HepG2 (cell line): ENCODE measurements at regions not wholly inside any gene's neighbourhood (a gene's known extent, or its start where the extent isn't known, plus 50 kb on each side); places are given as distances from the start of the nearest gene placed in this dataset.

Experiments
- ATAC-seq: fragments of 200-7000 bp; cut with Tn5 transposase; 3 replicates; pipeline ENCODE4 v1.9.1; 2020; ENCODE audit warnings: mild to moderate bottlenecking, moderate library complexity
- BruUV-seq: library from RNA; stranded (reverse); fragments of 400-500 nt; replicated peaks from 2 replicates; lab custom pipeline; 2021; lab: Mats Ljungman, UMichigan
- CTCF ChIA-PET: fragments of 300-600 bp; formaldehyde crosslinking; extraction: SDS; loops from one replicate; lab custom pipeline; 2021; ENCODE audit warnings: low total read pairs, inconsistent platforms, low intra/inter-chr PET ratio; lab: Yijun Ruan, JAX
- POLR2A ChIA-PET: fragments of 350-600 bp; sonication (Branson Sonifier 250); formaldehyde crosslinking; loops from one replicate; lab custom pipeline; 2020; ENCODE audit warnings: antibody characterized with exemption, inconsistent platforms; lab: Yijun Ruan, JAX
- DNase-seq: peaks from one replicate; pipeline ENCODE4 v3.0.0-alpha.2; 2015; ENCODE audit warnings: low spot score
- FAIRE-seq: peaks from 3 replicates; lab custom pipeline; 2011; peaks lifted over from hg19 to GRCh38; lab: Jason Lieb, UNC
- H2AFZ ChIP-seq: one replicate; pipeline ENCODE4 v1.6.1; 2011; ENCODE audit warnings: low read length, inconsistent platforms
- H3K27ac ChIP-seq: fragments of 300-600 bp; 3 replicates; pipeline ENCODE4 v1.8.0; 2011; ENCODE audit warnings: mixed run types, mild to moderate bottlenecking, mixed read lengths, low read length, inconsistent platforms; ENCODE audit not compliant: insufficient read depth; ENCODE audit errors: extremely low read length
- H3K27me3 ChIP-seq, 2 experiments: fragments of 200-600 bp in 1 of 2; 2 replicates in 1 of 2; 3 replicates in 1 of 2; pipeline versions ENCODE4 v1.6.0 to v1.8.0; 2011; ENCODE audit warnings: low read length in 2 of 2, mild to moderate bottlenecking in 2 of 2, moderate library complexity in 2 of 2, inconsistent platforms in 1 of 2; ENCODE audit not compliant: insufficient read depth in 2 of 2, control insufficient read depth in 1 of 2
- H3K36me3 ChIP-seq, 2 experiments: fragments of 200-600 bp in 1 of 2; replicated peaks in 1 of 2; 2 replicates in 1 of 2; 3 replicates in 1 of 2; pipeline versions ENCODE4 v1.5.1 to v1.8.0; 2011; ENCODE audit warnings: low read length in 2 of 2, inconsistent platforms in 1 of 2; ENCODE audit not compliant: insufficient read depth in 2 of 2, control insufficient read depth in 1 of 2
- H3K4me1 ChIP-seq: 2 replicates; pipeline ENCODE4 v1.5.1; 2012; ENCODE audit warnings: low read length, inconsistent platforms; ENCODE audit not compliant: insufficient read depth
- H3K4me2 ChIP-seq: 2 replicates; pipeline ENCODE4 v1.6.0; 2011; ENCODE audit warnings: low read depth, low read length, inconsistent platforms
- H3K4me3 ChIP-seq, 3 experiments: fragments of 200-600 bp in 1 of 3; sonication (generic), shearing (Covaris generic) in 1 of 3; replicated peaks in 1 of 3; 2 replicates each; pipeline ENCODE4 v1.5.1; 2011 to 2016; ENCODE audit warnings: low read length in 3 of 3, inconsistent platforms in 2 of 3, low read depth in 2 of 3, mild to moderate bottlenecking in 2 of 3, control low read depth in 1 of 3, mixed read lengths in 1 of 3; ENCODE audit not compliant: insufficient read depth in 1 of 3
- H3K79me2 ChIP-seq: one replicate; pipeline ENCODE4 v1.6.1; 2011; ENCODE audit warnings: low read length, inconsistent platforms; ENCODE audit not compliant: insufficient read depth
- H3K9ac ChIP-seq: 2 replicates; pipeline ENCODE4 v1.6.0; 2011; ENCODE audit warnings: mild to moderate bottlenecking, low read depth, low read length, inconsistent platforms; ENCODE audit not compliant: insufficient read depth
- H3K9me3 ChIP-seq: 2 replicates; pipeline ENCODE4 v1.5.1; 2012; ENCODE audit warnings: mild to moderate bottlenecking, low read length
- H4K20me1 ChIP-seq: 2 replicates; pipeline ENCODE4 v1.6.0; 2011; ENCODE audit warnings: inconsistent platforms, mild to moderate bottlenecking, low read length, moderate library complexity; ENCODE audit not compliant: insufficient read depth
- ATRX ChIP-seq: sonication (generic); formaldehyde crosslinking; IDR thresholded peaks from 2 replicates; pipeline ENCODE4 v1.4.0; 2020; ENCODE audit warnings: missing genetic modification reagents, borderline replicate concordance
- DMAP1 ChIP-seq: IDR thresholded peaks from 2 replicates; pipeline ENCODE4 v1.6.1; 2016
- NFRKB ChIP-seq: fragments of 450-650 bp; IDR thresholded peaks from 2 replicates; pipeline ENCODE4 v1.6.1; 2017
- NFYC ChIP-seq: IDR thresholded peaks from 2 replicates; pipeline ENCODE4 v1.6.1; 2016; ENCODE audit warnings: missing genetic modification reagents, missing compliant biosample characterization
- RBM22 ChIP-seq: fragments of 200-400 bp; formaldehyde crosslinking; optimal IDR thresholded peaks from 2 replicates; pipeline ENCODE3; 2017; ENCODE audit warnings: mild to moderate bottlenecking, low read length, moderate library complexity
- SMARCC2 ChIP-seq: fragments of 450-650 bp; IDR thresholded peaks from 2 replicates; pipeline ENCODE4 v1.6.1; 2017; ENCODE audit warnings: antibody characterized with exemption, mild to moderate bottlenecking
- SOX5 ChIP-seq: IDR thresholded peaks from 2 replicates; pipeline ENCODE4 v1.6.1; 2016; ENCODE audit warnings: borderline replicate concordance
- SYNCRIP ChIP-seq: fragments of 200-400 bp; formaldehyde crosslinking; IDR thresholded peaks from 2 replicates; pipeline ENCODE4 v1.6.1; 2018; ENCODE audit warnings: mild to moderate bottlenecking, low read depth, low read length; ENCODE audit not compliant: insufficient read depth
- TOE1 ChIP-seq: sonication (generic); formaldehyde crosslinking; IDR thresholded peaks from 2 replicates; pipeline ENCODE4 v1.4.0; 2020; ENCODE audit warnings: mild to moderate bottlenecking, missing genetic modification reagents
- ZNF549 ChIP-seq: sonication (generic); formaldehyde crosslinking; IDR thresholded peaks from 2 replicates; pipeline ENCODE4 v1.5.0; 2020; ENCODE audit warnings: missing genetic modification reagents
- whole genome bisulfite sequencing: methylation state at CpG from one replicate; pipeline ENCODE4 v1.1.6; 2017; ENCODE audit warnings: low lambda C conversion rate; 5-methylcytosine and 5-hydroxymethylcytosine counted together
- in situ Hi-C: cut with HindIII; loops from 2 replicates; pipeline ENCODE4 v1.10.0; 2017; ENCODE audit warnings: low pct_unique_long_range_greater_than_20kb; ENCODE audit not compliant: extremely low pct_ligation_motif_present
- intact Hi-C: fragments of 100-400 bp; cut with micrococcal nuclease; formaldehyde crosslinking; loops from one replicate; pipeline ENCODE4 v1.10.0; 2022; ENCODE audit not compliant: unreplicated experiment
- TF ChIP-seq, protein P1 (sequence below): sonication (generic); formaldehyde crosslinking; IDR thresholded peaks from 2 replicates; pipeline ENCODE4 v1.4.0; 2020; ENCODE audit warnings: mild to moderate bottlenecking, missing genetic modification reagents
- TF ChIP-seq, protein P2 (sequence below), 2 experiments: fragments of 450-650 bp in 1 of 2; sonication (generic) in 1 of 2; formaldehyde crosslinking; IDR thresholded peaks; 2 replicates each; pipeline versions ENCODE4 v1.5.0 to v1.8.0; 2020 to 2022; ENCODE audit warnings: mild to moderate bottlenecking in 1 of 2, missing genetic modification reagents in 1 of 2
- TF ChIP-seq, protein P3 (sequence below): sonication (generic); formaldehyde crosslinking; IDR thresholded peaks from 2 replicates; pipeline ENCODE4 v1.4.0; 2020; ENCODE audit warnings: mild to moderate bottlenecking, missing genetic modification reagents
- TF ChIP-seq, protein P4 (sequence below): sonication (generic); formaldehyde crosslinking; IDR thresholded peaks from 2 replicates; pipeline ENCODE4 v1.5.1; 2020; ENCODE audit warnings: missing genetic modification reagents, mild to moderate bottlenecking, borderline replicate concordance

- H2AFZ ChIP-seq: no peak overlapping the region
- in situ Hi-C loops (no loop called here), intact Hi-C loops (no loop called here)
- peak; percentile 65 for FAIRE-seq
- no peak overlapping the region for H3K4me3 ChIP-seq
- peak; percentile 62 for DNase-seq
- no peaks in the 10 kb centered on the region for H3K79me2 ChIP-seq
- no peak overlapping the region for H3K9ac ChIP-seq
- no peaks in the 10 kb centered on the region for H3K36me3 ChIP-seq
- peak; percentile 89 for ATAC-seq
- no peak overlapping the region for H3K4me2 ChIP-seq
- POLR2A ChIA-PET: no interaction called here
- H3K4me1 ChIP-seq: peaks cover 13% of the 10 kb centered on the region
- CTCF ChIA-PET: no interaction called here
- no TSS peak for BruUV-seq
- H3K27me3 ChIP-seq: no peaks in the 10 kb centered on the region; a peak in 1 of 5 replicates
- H3K9me3 ChIP-seq: peaks cover 7% of the 10 kb centered on the region; the same call in 1 of the 2 replicates
- 7% methylated on average over 6 of the region's 6 CpGs for WGBS
- H3K27ac ChIP-seq: no peak overlapping the region
- H4K20me1 ChIP-seq: no peaks in the 10 kb centered on the region
- TF ChIP-seq SYNCRIP: no peak
- TF ChIP-seq NFRKB: no peak
- TF ChIP-seq SMARCC2: no peak
- TF ChIP-seq SOX5 (CRISPR knock-in tag): no peak
- TF ChIP-seq TOE1 (CRISPR knock-in tag): no peak
- TF ChIP-seq, protein P1, sequence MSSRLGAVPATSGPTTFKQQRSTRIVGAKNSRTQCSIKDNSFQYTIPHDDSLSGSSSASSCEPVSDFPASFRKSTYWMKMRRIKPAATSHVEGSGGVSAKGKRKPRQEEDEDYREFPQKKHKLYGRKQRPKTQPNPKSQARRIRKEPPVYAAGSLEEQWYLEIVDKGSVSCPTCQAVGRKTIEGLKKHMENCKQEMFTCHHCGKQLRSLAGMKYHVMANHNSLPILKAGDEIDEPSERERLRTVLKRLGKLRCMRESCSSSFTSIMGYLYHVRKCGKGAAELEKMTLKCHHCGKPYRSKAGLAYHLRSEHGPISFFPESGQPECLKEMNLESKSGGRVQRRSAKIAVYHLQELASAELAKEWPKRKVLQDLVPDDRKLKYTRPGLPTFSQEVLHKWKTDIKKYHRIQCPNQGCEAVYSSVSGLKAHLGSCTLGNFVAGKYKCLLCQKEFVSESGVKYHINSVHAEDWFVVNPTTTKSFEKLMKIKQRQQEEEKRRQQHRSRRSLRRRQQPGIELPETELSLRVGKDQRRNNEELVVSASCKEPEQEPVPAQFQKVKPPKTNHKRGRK (CRISPR knock-in tag): no peak
- TF ChIP-seq, protein P2, sequence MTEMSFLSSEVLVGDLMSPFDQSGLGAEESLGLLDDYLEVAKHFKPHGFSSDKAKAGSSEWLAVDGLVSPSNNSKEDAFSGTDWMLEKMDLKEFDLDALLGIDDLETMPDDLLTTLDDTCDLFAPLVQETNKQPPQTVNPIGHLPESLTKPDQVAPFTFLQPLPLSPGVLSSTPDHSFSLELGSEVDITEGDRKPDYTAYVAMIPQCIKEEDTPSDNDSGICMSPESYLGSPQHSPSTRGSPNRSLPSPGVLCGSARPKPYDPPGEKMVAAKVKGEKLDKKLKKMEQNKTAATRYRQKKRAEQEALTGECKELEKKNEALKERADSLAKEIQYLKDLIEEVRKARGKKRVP (CRISPR knock-in tag; IDR thresholded peaks at IDR 0.05): no peak
- TF ChIP-seq, protein P3, sequence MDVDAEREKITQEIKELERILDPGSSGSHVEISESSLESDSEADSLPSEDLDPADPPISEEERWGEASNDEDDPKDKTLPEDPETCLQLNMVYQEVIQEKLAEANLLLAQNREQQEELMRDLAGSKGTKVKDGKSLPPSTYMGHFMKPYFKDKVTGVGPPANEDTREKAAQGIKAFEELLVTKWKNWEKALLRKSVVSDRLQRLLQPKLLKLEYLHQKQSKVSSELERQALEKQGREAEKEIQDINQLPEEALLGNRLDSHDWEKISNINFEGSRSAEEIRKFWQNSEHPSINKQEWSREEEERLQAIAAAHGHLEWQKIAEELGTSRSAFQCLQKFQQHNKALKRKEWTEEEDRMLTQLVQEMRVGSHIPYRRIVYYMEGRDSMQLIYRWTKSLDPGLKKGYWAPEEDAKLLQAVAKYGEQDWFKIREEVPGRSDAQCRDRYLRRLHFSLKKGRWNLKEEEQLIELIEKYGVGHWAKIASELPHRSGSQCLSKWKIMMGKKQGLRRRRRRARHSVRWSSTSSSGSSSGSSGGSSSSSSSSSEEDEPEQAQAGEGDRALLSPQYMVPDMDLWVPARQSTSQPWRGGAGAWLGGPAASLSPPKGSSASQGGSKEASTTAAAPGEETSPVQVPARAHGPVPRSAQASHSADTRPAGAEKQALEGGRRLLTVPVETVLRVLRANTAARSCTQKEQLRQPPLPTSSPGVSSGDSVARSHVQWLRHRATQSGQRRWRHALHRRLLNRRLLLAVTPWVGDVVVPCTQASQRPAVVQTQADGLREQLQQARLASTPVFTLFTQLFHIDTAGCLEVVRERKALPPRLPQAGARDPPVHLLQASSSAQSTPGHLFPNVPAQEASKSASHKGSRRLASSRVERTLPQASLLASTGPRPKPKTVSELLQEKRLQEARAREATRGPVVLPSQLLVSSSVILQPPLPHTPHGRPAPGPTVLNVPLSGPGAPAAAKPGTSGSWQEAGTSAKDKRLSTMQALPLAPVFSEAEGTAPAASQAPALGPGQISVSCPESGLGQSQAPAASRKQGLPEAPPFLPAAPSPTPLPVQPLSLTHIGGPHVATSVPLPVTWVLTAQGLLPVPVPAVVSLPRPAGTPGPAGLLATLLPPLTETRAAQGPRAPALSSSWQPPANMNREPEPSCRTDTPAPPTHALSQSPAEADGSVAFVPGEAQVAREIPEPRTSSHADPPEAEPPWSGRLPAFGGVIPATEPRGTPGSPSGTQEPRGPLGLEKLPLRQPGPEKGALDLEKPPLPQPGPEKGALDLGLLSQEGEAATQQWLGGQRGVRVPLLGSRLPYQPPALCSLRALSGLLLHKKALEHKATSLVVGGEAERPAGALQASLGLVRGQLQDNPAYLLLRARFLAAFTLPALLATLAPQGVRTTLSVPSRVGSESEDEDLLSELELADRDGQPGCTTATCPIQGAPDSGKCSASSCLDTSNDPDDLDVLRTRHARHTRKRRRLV: no peak
- TF ChIP-seq, protein P4, sequence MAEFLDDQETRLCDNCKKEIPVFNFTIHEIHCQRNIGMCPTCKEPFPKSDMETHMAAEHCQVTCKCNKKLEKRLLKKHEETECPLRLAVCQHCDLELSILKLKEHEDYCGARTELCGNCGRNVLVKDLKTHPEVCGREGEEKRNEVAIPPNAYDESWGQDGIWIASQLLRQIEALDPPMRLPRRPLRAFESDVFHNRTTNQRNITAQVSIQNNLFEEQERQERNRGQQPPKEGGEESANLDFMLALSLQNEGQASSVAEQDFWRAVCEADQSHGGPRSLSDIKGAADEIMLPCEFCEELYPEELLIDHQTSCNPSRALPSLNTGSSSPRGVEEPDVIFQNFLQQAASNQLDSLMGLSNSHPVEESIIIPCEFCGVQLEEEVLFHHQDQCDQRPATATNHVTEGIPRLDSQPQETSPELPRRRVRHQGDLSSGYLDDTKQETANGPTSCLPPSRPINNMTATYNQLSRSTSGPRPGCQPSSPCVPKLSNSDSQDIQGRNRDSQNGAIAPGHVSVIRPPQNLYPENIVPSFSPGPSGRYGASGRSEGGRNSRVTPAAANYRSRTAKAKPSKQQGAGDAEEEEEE (CRISPR knock-in tag): no peak
- TF ChIP-seq NFYC (CRISPR knock-in tag): no peak
- no peak for TF ChIP-seq ATRX (CRISPR knock-in tag)
- no peak for TF ChIP-seq RBM22
- TF ChIP-seq DMAP1 (CRISPR knock-in tag): no peak
- no peak for TF ChIP-seq ZNF549 (CRISPR knock-in tag)
Measured at GRCh38 chr6:156273065-156273711, 504.0 kb upstream of the ARID1B start.
